ENCODE measurements at regions not wholly inside any gene's neighbourhood (a gene's known extent, or its start where the extent isn't known, plus 50 kb on each side); places are given as distances from the start of the nearest gene placed in this dataset.
"Not testable (repeated sequence)": the region's sequence is repeated elsewhere in the genome, so short reads cannot be mapped to it uniquely, and the experiment has no call there.

DNA sequence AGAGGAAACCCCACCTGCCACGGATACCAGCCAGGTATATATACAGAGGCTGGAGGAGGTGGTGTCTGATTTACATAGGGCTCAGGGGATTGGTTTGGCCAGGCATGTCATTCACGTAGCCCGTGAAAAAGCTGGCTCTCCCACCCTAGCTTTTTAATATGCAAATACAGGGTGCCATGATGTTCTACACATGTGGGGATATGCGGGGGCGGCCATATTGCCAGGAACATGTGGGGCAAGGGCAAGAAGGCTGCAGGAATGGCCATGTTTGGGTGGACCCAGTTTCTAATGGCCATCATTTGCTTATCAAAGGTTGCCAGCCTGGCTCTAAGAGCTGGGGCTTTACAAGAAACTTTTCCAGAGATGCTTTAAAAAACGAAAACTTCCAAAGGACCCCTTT is 131.5 kb upstream of the KIF5B start (continued):
- TF ChIP-seq, protein P1, sequence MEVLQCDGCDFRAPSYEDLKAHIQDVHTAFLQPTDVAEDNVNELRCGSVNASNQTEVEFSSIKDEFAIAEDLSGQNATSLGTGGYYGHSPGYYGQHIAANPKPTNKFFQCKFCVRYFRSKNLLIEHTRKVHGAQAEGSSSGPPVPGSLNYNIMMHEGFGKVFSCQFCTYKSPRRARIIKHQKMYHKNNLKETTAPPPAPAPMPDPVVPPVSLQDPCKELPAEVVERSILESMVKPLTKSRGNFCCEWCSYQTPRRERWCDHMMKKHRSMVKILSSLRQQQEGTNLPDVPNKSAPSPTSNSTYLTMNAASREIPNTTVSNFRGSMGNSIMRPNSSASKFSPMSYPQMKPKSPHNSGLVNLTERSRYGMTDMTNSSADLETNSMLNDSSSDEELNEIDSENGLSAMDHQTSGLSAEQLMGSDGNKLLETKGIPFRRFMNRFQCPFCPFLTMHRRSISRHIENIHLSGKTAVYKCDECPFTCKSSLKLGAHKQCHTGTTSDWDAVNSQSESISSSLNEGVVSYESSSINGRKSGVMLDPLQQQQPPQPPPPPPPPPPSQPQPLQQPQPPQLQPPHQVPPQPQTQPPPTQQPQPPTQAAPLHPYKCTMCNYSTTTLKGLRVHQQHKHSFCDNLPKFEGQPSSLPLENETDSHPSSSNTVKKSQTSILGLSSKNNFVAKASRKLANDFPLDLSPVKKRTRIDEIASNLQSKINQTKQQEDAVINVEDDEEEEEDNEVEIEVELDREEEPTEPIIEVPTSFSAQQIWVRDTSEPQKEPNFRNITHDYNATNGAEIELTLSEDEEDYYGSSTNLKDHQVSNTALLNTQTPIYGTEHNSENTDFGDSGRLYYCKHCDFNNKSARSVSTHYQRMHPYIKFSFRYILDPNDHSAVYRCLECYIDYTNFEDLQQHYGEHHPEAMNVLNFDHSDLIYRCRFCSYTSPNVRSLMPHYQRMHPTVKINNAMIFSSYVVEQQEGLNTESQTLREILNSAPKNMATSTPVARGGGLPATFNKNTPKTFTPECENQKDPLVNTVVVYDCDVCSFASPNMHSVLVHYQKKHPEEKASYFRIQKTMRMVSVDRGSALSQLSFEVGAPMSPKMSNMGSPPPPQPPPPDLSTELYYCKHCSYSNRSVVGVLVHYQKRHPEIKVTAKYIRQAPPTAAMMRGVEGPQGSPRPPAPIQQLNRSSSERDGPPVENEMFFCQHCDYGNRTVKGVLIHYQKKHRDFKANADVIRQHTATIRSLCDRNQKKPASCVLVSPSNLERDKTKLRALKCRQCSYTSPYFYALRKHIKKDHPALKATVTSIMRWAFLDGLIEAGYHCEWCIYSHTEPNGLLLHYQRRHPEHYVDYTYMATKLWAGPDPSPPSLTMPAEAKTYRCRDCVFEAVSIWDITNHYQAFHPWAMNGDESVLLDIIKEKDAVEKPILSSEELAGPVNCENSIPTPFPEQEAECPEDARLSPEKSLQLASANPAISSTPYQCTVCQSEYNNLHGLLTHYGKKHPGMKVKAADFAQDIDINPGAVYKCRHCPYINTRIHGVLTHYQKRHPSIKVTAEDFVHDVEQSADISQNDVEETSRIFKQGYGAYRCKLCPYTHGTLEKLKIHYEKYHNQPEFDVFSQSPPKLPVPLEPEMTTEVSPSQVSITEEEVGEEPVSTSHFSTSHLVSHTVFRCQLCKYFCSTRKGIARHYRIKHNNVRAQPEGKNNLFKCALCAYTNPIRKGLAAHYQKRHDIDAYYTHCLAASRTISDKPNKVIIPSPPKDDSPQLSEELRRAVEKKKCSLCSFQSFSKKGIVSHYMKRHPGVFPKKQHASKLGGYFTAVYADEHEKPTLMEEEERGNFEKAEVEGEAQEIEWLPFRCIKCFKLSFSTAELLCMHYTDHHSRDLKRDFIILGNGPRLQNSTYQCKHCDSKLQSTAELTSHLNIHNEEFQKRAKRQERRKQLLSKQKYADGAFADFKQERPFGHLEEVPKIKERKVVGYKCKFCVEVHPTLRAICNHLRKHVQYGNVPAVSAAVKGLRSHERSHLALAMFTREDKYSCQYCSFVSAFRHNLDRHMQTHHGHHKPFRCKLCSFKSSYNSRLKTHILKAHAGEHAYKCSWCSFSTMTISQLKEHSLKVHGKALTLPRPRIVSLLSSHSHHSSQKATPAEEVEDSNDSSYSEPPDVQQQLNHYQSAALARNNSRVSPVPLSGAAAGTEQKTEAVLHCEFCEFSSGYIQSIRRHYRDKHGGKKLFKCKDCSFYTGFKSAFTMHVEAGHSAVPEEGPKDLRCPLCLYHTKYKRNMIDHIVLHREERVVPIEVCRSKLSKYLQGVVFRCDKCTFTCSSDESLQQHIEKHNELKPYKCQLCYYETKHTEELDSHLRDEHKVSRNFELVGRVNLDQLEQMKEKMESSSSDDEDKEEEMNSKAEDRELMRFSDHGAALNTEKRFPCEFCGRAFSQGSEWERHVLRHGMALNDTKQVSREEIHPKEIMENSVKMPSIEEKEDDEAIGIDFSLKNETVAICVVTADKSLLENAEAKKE (CRISPR knock-in tag; IDR thresholded peaks at IDR 0.05): no peak
- TF ChIP-seq, protein P2, sequence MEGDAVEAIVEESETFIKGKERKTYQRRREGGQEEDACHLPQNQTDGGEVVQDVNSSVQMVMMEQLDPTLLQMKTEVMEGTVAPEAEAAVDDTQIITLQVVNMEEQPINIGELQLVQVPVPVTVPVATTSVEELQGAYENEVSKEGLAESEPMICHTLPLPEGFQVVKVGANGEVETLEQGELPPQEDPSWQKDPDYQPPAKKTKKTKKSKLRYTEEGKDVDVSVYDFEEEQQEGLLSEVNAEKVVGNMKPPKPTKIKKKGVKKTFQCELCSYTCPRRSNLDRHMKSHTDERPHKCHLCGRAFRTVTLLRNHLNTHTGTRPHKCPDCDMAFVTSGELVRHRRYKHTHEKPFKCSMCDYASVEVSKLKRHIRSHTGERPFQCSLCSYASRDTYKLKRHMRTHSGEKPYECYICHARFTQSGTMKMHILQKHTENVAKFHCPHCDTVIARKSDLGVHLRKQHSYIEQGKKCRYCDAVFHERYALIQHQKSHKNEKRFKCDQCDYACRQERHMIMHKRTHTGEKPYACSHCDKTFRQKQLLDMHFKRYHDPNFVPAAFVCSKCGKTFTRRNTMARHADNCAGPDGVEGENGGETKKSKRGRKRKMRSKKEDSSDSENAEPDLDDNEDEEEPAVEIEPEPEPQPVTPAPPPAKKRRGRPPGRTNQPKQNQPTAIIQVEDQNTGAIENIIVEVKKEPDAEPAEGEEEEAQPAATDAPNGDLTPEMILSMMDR (conservative IDR thresholded peaks at IDR 0.05; ENCODE audit: low read depth in 2 of 2): no peak
- TF ChIP-seq CREB1 (CRISPR knock-in tag; IDR thresholded peaks at IDR 0.05; ENCODE audit: low read depth): no peak
- TF ChIP-seq, protein P3, sequence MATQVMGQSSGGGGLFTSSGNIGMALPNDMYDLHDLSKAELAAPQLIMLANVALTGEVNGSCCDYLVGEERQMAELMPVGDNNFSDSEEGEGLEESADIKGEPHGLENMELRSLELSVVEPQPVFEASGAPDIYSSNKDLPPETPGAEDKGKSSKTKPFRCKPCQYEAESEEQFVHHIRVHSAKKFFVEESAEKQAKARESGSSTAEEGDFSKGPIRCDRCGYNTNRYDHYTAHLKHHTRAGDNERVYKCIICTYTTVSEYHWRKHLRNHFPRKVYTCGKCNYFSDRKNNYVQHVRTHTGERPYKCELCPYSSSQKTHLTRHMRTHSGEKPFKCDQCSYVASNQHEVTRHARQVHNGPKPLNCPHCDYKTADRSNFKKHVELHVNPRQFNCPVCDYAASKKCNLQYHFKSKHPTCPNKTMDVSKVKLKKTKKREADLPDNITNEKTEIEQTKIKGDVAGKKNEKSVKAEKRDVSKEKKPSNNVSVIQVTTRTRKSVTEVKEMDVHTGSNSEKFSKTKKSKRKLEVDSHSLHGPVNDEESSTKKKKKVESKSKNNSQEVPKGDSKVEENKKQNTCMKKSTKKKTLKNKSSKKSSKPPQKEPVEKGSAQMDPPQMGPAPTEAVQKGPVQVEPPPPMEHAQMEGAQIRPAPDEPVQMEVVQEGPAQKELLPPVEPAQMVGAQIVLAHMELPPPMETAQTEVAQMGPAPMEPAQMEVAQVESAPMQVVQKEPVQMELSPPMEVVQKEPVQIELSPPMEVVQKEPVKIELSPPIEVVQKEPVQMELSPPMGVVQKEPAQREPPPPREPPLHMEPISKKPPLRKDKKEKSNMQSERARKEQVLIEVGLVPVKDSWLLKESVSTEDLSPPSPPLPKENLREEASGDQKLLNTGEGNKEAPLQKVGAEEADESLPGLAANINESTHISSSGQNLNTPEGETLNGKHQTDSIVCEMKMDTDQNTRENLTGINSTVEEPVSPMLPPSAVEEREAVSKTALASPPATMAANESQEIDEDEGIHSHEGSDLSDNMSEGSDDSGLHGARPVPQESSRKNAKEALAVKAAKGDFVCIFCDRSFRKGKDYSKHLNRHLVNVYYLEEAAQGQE (IDR thresholded peaks at IDR 0.05; ENCODE audit: unreplicated experiment): no peak
- TF ChIP-seq, protein P4, sequence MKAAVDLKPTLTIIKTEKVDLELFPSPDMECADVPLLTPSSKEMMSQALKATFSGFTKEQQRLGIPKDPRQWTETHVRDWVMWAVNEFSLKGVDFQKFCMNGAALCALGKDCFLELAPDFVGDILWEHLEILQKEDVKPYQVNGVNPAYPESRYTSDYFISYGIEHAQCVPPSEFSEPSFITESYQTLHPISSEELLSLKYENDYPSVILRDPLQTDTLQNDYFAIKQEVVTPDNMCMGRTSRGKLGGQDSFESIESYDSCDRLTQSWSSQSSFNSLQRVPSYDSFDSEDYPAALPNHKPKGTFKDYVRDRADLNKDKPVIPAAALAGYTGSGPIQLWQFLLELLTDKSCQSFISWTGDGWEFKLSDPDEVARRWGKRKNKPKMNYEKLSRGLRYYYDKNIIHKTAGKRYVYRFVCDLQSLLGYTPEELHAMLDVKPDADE (IDR thresholded peaks at IDR 0.05): no peak

DNA sequence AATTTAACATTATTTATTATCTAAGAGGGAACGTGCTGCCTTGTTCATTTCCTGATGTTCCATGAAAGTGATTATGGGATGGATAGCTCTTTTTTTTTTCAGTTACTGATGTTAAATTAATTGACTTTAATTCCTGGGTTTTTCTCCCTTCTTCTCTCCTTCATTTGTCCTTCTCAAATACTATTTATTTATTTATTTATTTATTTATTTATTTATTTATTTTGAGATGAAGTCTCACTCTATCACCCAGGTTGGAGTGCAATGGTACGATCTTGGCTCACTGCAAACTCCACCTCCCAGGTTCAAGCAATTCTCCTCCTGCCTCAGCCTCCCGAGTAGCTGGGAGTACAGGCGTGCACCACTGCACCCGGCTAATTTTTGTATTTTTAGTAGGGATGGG is 127.4 kb upstream of the KIF5B start:
- H3K36me3 ChIP-seq (ENCODE audit: insufficient read depth); H3K4me3 ChIP-seq; H2AFZ ChIP-seq; H4K20me1 ChIP-seq (replicated peaks; ENCODE audit: insufficient read depth); H3K79me2 ChIP-seq (replicated peaks; ENCODE audit: insufficient read depth); H3K9me3 Mint-ChIP-seq; H3K27ac ChIP-seq (ENCODE audit: low read depth); H3K9me2 ChIP-seq (ENCODE audit: insufficient read depth); H3K27me3 ChIP-seq (ENCODE audit: insufficient read depth); H3F3A ChIP-seq (replicated peaks; ENCODE audit: low read depth); H3K4me3 Mint-ChIP-seq; H3K36me3 Mint-ChIP-seq (ENCODE audit: low read depth); H3K4me1 Mint-ChIP-seq; H3K27me3 Mint-ChIP-seq (ENCODE audit: insufficient read depth, low read depth, poor library complexity); H3K4me1 ChIP-seq (ENCODE audit: insufficient read depth); H3K4me2 ChIP-seq; H3K27ac Mint-ChIP-seq; ATAC-seq; DNase-seq (ENCODE audit: low spot score): not testable (repeated sequence)
